ENCODE measurements at regions not wholly inside any gene's neighbourhood (a gene's known extent, or its start where the extent isn't known, plus 50 kb on each side); places are given as distances from the start of the nearest gene placed in this dataset.

- TF ChIP-seq GATA3 (IDR thresholded peaks at IDR 0.05; ENCODE audit: low read depth, low read length) (no peak), GATA2 (IDR thresholded peaks at IDR 0.05; ENCODE audit: low read depth, low read length) (no peak)
Observed at GRCh38 chr10:113240736-113241135, 290.7 kb downstream of the TCF7L2 start.

DNA sequence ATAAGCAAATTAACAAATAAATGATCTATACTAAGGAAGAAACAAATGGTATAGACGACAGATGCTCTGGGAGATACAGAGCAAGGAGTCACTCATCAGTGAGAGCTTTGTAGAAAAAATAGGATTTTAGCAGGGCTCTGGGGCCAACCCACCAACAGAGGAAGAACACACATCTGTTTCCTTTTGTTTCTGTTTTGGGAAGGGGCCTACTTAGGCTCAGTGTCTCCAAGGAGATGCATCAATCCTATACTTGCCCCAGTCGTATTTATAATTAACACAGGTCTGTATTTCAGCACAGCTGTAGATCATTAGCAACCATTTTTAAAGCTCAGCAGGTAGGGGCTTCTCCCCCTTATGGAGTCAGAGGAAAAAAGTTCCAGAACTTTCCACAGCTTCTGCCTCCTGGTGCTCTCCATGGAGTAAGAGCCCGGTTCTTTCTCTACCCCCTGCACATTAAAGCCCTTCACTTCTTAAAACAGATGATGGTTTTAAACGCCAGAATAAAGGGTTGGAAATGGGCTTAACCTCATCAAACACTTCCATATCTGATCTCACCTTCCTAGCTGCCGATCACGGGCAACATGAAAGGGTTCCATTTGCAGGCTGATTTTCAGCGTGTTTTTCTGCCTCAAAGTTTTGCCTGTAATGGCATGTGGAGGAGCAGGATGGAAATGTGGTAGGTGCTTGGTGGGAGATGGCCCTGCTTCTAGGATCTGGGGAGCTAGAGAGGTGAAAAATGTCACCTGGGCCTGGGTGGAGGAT lies 291.7 kb downstream of the TCF7L2 start:
- TF ChIP-seq GATA3 (IDR thresholded peaks at IDR 0.05; ENCODE audit: low read depth, low read length), result no peak
- no peak for TF ChIP-seq GATA2 (IDR thresholded peaks at IDR 0.05; ENCODE audit: low read depth, low read length)

GRCh38 chr10:113243311-113243710 lies 293.3 kb downstream of the TCF7L2 start:
- TF ChIP-seq GATA3 (IDR thresholded peaks at IDR 0.05; ENCODE audit: low read depth, low read length) (no peak), GATA2 (IDR thresholded peaks at IDR 0.05; ENCODE audit: low read depth, low read length) (no peak)

GRCh38 chr10:113244750-113245149 lies 294.7 kb downstream of the TCF7L2 start:
- TF ChIP-seq GATA2 (IDR thresholded peaks at IDR 0.05; ENCODE audit: low read depth, low read length), result no peak
- no peak for TF ChIP-seq GATA3 (IDR thresholded peaks at IDR 0.05; ENCODE audit: low read depth, low read length)

DNA sequence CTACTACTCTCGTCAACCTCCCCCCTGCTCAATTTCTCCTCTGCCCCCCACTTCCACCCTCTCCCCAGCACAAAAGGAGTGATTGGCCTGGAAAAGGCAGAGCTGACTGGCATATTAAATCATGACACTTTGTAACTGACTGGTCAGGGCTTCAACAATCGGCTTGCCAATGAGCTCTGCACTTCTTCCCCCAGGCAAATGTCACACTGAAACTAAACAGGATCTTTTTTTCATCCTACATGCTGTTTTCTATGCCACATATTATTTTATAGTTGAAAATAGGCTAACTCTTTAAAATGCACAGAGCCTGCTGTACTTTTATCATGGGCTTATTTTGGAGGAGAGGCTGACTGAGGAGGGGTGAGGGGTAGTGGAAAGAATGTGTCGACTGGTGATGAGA lies 295.2 kb downstream of the TCF7L2 start:
- TF ChIP-seq GATA3 (IDR thresholded peaks at IDR 0.05; ENCODE audit: low read depth, low read length), result no peak
- no peak for TF ChIP-seq GATA2 (IDR thresholded peaks at IDR 0.05; ENCODE audit: low read depth, low read length)

DNA sequence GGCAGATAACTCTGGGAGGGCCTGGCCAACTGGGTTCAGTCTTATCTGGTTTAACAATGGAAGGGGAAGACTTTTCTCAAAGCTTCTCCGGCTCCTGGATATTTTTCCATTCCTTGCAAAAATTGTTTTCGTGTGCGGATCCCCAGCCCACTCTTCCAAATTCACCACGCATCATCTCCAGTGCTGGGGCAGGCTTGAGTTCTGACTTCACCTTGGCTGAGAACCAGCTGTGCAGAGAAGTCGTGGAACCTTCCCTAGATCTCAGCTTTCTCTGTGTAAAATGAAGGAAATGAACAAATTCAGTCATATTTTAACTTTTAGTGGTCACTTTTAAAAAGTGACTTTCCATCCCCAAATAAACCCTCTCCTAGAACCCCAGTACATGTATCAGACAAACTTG lies 297.0 kb downstream of the TCF7L2 start:
- TF ChIP-seq GATA3 (IDR thresholded peaks at IDR 0.05; ENCODE audit: low read depth, low read length), result no peak
- TF ChIP-seq GATA2 (IDR thresholded peaks at IDR 0.05; ENCODE audit: low read depth, low read length), result no peak

GRCh38 chr10:113252650-113253618 lies 299.9 kb upstream of the HABP2 start:
- TF ChIP-seq GATA3 (IDR thresholded peaks at IDR 0.05; ENCODE audit: low read depth, low read length), result no peak
- no peak for TF ChIP-seq GATA2 (IDR thresholded peaks at IDR 0.05; ENCODE audit: low read depth, low read length)

DNA sequence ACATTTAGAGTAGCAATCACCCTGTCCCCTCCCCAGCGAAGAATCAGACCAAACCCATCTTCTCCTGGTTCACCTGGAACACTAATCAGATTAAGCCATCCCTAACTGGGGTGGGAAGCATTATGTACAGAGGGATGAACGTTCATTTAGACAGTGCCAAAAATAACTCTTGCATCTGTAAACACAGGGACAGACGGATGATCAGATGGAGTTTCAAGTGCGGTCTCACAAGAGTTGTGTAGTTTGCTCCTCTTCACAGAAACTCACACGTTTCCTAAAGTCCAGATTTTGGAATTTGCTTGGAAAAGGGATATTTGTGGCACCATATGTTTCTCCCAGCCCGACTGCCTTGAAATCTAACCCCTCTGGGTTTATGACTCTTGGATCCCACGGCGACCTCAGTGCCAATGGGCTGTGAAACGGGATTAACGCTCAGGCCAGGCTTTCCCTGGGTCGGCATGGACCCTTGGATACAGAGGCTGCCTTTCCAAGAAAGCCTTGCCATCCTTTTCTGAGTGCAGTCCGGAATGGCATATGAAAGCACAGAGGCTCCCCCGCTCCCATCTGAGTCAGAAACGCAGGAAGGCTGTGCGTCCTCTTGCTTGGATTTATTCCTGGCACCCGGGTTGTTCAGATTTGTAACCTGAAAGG lies 293.2 kb upstream of the HABP2 start:
- TF ChIP-seq GATA2 (IDR thresholded peaks at IDR 0.05; ENCODE audit: low read depth, low read length) (no peak), GATA3 (IDR thresholded peaks at IDR 0.05; ENCODE audit: low read depth, low read length) (no peak)

DNA sequence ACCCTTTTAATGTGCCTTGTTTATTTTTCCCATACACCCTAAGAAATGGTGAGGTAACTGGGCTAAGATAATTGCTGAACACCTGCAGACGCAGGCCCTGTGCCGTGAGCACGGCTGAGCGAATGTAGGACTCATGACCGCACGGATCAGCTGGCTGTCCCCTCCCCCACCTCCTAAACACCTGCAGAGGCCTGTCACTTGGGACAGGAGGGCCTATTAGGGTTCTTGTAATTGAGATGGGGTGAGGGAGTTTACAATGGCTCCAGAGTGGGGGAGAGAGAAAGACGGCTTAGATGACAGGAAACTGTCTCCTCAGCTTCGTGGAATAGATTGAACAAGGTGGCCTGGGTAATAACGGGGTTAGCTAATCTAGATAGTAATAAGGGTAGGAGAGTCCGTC lies 291.7 kb upstream of the HABP2 start:
- TF ChIP-seq GATA3 (IDR thresholded peaks at IDR 0.05; ENCODE audit: low read depth, low read length), result no peak
- no peak for TF ChIP-seq GATA2 (IDR thresholded peaks at IDR 0.05; ENCODE audit: low read depth, low read length)

GRCh38 chr10:113261611-113262091 lies 291.2 kb upstream of the HABP2 start:
- TF ChIP-seq GATA2 (IDR thresholded peaks at IDR 0.05; ENCODE audit: low read depth, low read length), result no peak
- TF ChIP-seq GATA3 (IDR thresholded peaks at IDR 0.05; ENCODE audit: low read depth, low read length), result no peak

- no peak for TF ChIP-seq GATA2 (IDR thresholded peaks at IDR 0.05; ENCODE audit: low read depth, low read length)
- no peak for TF ChIP-seq GATA3 (IDR thresholded peaks at IDR 0.05; ENCODE audit: low read depth, low read length)
Observed at GRCh38 chr10:113263056-113263455, 289.8 kb upstream of the HABP2 start.

DNA sequence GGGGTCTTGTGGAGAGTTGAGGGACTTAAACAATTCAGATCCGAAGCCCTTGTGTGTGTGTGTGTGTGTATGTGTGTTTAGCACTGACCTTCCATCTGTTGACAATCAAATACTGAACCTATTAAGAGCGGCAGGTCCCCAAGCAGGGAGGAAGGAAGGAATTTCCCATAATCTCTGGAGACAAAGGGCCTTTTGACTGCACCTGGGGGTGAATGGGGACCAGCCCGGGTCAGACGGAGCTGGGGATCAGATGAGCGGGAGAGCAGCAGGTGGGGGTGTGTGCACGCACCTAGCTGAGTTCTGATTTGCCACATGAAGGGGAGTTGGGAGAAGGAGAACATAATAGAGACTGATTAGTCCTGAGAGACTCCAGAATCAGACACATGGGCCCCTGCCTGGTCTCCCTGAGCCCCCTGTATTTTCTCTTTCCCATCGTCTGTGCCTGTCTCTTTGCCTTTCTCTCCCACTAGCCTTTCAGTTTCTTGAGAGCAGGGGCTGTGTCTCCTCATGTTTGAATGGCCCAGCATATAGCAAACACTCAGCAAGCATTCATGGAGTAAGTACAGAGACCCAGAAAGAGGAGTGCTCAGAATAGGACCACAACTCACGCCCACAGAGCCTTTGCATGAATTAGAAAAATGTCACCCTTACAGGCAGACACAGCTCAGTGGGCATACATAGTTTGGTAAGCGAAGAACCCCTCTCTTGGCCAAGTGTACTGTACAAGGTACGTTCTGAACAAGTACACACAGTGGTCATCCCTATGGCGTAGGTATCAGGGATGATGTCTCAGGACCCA lies 288.3 kb upstream of the HABP2 start:
- TF ChIP-seq GATA2 (IDR thresholded peaks at IDR 0.05; ENCODE audit: low read depth, low read length), result no peak
- no peak for TF ChIP-seq GATA3 (IDR thresholded peaks at IDR 0.05; ENCODE audit: low read depth, low read length)

- TF ChIP-seq GATA2 (IDR thresholded peaks at IDR 0.05; ENCODE audit: low read depth, low read length) (no peak), GATA3 (IDR thresholded peaks at IDR 0.05; ENCODE audit: low read depth, low read length) (no peak)
Observed at GRCh38 chr10:113266147-113266546, 286.7 kb upstream of the HABP2 start.
